Smooth muscle cell (in vitro differentiated cells): ENCODE measurements at regions not wholly inside any gene's neighbourhood (a gene's known extent, or its start where the extent isn't known, plus 50 kb on each side); places are given as distances from the start of the nearest gene placed in this dataset.
"Not testable (repeated sequence)": the region's sequence is repeated elsewhere in the genome, so short reads cannot be mapped to it uniquely, and the experiment has no call there.

ENCODE experiments used
- DNase-seq: peaks from one replicate; lab custom pipeline; 2025; ENCODE audit not compliant: unreplicated experiment; lab: John Stamatoyannopoulos, UW
- H2AFZ ChIP-seq: fragments of 200-600 bp; sonication (generic); 2 replicates; pipeline ENCODE4 v1.6.0; 2016; ENCODE audit warnings: antibody characterized with exemption, low read depth, mild to moderate bottlenecking
- H3F3A ChIP-seq: fragments of 200-600 bp; sonication (generic); 2 replicates; pipeline ENCODE4 v1.6.0; 2017; ENCODE audit warnings: antibody characterized with exemption, low read depth
- H3K27ac ChIP-seq: fragments of 200-600 bp; sonication (generic); 2 replicates; pipeline ENCODE4 v1.5.1; 2016; ENCODE audit warnings: low read depth, mild to moderate bottlenecking
- H3K27me3 ChIP-seq: fragments of 200-600 bp; sonication (generic); 2 replicates; pipeline ENCODE4 v1.6.1; 2016; ENCODE audit warnings: low read depth, mild to moderate bottlenecking
- H3K36me3 ChIP-seq: fragments of 200-600 bp; sonication (generic); 2 replicates; pipeline ENCODE4 v1.5.1; 2016; ENCODE audit warnings: low read depth
- H3K4me1 ChIP-seq: fragments of 200-600 bp; sonication (generic); 2 replicates; pipeline ENCODE4 v1.5.1; 2016; ENCODE audit warnings: low read depth
- H3K4me2 ChIP-seq: fragments of 200-600 bp; sonication (generic); 2 replicates; pipeline ENCODE4 v1.6.0; 2016; ENCODE audit warnings: mild to moderate bottlenecking
- H3K4me3 ChIP-seq: fragments of 200-600 bp; sonication (generic); 2 replicates; pipeline ENCODE4 v1.5.1; 2016; ENCODE audit warnings: mild to moderate bottlenecking
- H3K79me2 ChIP-seq: fragments of 200-600 bp; sonication (generic); 2 replicates; pipeline ENCODE4 v1.6.0; 2016; ENCODE audit warnings: low read depth, mild to moderate bottlenecking
- H3K9ac ChIP-seq: fragments of 200-600 bp; sonication (generic); 2 replicates; pipeline ENCODE4 v1.6.0; 2016; ENCODE audit warnings: low read depth
- H3K9me3 ChIP-seq: fragments of 200-600 bp; sonication (generic); replicated peaks from 2 replicates; pipeline ENCODE4 v1.5.1; 2016; ENCODE audit warnings: low read depth
- H4K20me1 ChIP-seq: fragments of 200-600 bp; sonication (generic); 2 replicates; pipeline ENCODE4 v1.6.0; 2016; ENCODE audit warnings: low read depth
- WGBS: methylation state at CpG from one replicate; pipeline ENCODE4 v1.1.7; 2016; ENCODE audit warnings: low lambda C conversion rate; 5-methylcytosine and 5-hydroxymethylcytosine counted together
- TF ChIP-seq, protein P1 (sequence below): fragments of 200-600 bp; sonication (generic); IDR thresholded peaks from 2 replicates; pipeline ENCODE4 v1.5.1; 2017; ENCODE audit warnings: borderline replicate concordance, mild to moderate bottlenecking, antibody characterized with exemption; ENCODE audit not compliant: insufficient read depth, poor library complexity, severe bottlenecking

DNA sequence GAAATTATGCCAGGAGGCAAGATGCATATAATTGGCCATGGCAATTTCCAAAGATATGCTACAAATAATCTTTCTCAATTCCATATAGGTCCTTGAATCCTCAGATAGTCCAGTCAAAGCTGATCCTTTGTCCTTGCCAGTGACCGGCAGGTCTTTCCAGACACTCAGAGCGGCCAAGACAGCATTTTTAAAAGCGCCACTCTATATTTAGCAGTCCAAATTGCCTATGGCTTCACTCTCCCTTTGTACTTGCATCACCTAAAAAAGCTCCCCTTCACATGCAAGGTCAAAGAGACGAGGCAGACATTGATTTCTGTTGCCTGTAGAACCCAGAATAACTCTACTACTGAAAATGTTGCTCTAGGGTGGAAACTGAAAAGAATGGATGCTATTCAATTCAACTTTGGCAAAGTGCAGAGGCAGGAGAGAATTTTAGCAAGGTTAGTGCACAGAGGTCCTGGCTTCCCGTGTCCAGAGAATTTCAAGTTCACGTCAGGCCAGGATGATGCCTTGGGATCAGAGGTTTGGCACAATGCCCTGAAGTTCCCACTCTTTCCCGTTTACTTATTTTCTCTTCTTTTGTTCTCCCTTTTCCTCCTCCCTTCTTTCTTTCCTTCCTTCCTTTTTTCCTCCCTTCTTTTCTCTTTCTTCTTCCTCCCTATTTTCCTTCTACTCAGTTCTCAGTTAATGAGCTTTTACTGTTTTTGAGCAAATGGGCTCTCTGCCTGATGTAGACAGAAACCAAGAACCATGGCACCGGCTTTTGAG lies 108.5 kb downstream of the KCNK1 start:
- 74% methylated on average over 8 of the region's 8 CpGs for WGBS

DNA sequence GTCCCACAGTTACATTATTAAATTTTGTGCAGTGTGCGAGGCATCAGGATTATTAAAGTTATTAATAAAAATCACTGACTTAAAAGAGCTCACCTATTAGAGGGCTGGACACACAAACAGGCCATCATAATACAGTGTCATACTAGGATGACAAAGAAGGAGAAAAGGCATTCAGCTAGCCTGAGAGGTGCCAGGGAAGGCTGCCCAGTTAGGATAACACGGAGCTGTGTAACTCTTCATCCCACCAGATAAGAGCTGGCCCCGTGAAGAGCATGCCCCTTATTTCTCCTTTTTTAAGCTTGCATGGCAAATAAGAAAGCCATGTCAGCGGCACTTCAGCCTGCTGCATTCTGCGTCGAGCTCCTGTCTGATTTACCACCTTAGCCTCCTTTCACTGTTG lies 109.5 kb downstream of the KCNK1 start:
- no peaks in the 10 kb centered on the region for H3K79me2 ChIP-seq
- no peak overlapping the region for H3K27ac ChIP-seq
- no peak overlapping the region for H3K4me3 ChIP-seq
- no peaks in the 10 kb centered on the region for H4K20me1 ChIP-seq
- WGBS = 91% methylated on average over 6 of the region's 6 CpGs
- H3K9me3 ChIP-seq = no peaks in the 10 kb centered on the region
- DNase-seq = no peak
- H3K36me3 ChIP-seq = no peaks in the 10 kb centered on the region
- H3K9ac ChIP-seq = no peak overlapping the region
- no peaks in the 10 kb centered on the region for H3F3A ChIP-seq
- H3K4me1 ChIP-seq = no peaks in the 10 kb centered on the region
- TF ChIP-seq, protein P1, sequence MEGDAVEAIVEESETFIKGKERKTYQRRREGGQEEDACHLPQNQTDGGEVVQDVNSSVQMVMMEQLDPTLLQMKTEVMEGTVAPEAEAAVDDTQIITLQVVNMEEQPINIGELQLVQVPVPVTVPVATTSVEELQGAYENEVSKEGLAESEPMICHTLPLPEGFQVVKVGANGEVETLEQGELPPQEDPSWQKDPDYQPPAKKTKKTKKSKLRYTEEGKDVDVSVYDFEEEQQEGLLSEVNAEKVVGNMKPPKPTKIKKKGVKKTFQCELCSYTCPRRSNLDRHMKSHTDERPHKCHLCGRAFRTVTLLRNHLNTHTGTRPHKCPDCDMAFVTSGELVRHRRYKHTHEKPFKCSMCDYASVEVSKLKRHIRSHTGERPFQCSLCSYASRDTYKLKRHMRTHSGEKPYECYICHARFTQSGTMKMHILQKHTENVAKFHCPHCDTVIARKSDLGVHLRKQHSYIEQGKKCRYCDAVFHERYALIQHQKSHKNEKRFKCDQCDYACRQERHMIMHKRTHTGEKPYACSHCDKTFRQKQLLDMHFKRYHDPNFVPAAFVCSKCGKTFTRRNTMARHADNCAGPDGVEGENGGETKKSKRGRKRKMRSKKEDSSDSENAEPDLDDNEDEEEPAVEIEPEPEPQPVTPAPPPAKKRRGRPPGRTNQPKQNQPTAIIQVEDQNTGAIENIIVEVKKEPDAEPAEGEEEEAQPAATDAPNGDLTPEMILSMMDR = no peak
- H3K27me3 ChIP-seq = no peaks in the 10 kb centered on the region
- H3K4me2 ChIP-seq = no peak overlapping the region
- no peak overlapping the region for H2AFZ ChIP-seq

More for the DNA sequence above, 108.5 kb downstream of the KCNK1 start:
- no peak overlapping the region for H3K4me2 ChIP-seq
- TF ChIP-seq, protein P1 = no peak
- H3F3A ChIP-seq = no peaks in the 10 kb centered on the region
- peak overlapping the region; percentile 65 for H2AFZ ChIP-seq
- H3K4me1 ChIP-seq = no peaks in the 10 kb centered on the region
- H3K36me3 ChIP-seq = no peaks in the 10 kb centered on the region
- H3K27me3 ChIP-seq = no peaks in the 10 kb centered on the region
- no peaks in the 10 kb centered on the region for H3K9me3 ChIP-seq
- no peak overlapping the region for H3K9ac ChIP-seq
- no peaks in the 10 kb centered on the region for H3K79me2 ChIP-seq
- H3K4me3 ChIP-seq = no peak overlapping the region
- H3K27ac ChIP-seq = no peak overlapping the region
- no peak for DNase-seq
- no peaks in the 10 kb centered on the region for H4K20me1 ChIP-seq

DNA sequence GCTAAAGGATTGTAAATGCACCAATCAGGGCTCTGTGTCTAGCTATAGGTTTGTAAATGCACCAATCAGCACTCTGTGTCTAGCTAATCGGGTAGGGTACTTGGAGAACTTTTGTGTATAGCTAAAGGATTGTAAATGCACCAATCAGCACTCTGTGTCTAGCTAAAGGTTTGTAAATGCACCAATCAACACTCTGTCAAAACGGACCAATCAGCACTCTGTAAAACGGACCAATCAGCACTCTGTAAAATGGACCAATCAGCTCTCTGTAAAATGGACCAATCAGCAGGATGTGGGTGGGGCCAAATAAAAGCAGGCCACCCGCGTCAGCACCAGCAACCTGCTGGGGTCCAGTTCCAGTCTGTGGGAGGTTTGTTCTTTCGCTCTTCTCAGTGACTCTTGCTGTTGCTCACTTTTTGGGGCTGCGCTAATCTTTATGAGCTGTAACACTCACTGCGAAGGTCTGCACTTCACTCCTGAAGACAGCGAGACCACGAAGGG lies 110.3 kb downstream of the KCNK1 start:
- not testable (repeated sequence) for H2AFZ ChIP-seq, H3K27ac ChIP-seq, H3K4me3 ChIP-seq, H3K4me2 ChIP-seq, H3K9me3 ChIP-seq, H3K79me2 ChIP-seq, DNase-seq, H3F3A ChIP-seq, H4K20me1 ChIP-seq, H3K4me1 ChIP-seq, H3K36me3 ChIP-seq, H3K27me3 ChIP-seq, H3K9ac ChIP-seq
- WGBS = 87% methylated on average over 10 of the region's 10 CpGs

DNA sequence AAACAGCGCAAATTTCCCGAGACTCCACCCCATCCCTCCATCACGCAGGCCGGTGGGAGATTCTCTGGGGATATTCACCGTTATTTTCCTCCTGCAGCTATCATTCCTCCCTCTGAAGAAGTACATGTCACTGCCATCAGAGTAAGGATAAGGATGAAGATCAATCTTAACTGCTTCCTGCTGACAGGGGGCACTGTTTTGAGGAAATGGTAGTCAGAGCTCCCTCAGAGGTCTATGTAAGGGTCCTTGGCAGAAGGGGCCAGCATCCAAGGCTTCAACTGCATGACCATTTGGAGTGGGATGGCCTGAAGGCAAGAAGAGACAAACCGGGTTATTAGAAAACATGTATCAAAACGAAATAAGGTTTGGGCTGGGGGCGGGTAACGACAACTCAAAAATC lies 111.5 kb downstream of the KCNK1 start:
- 89% methylated on average over 9 of the region's 9 CpGs for WGBS
- Histone ChIP-seq H4K20me1 (no peaks in the 10 kb centered on the region), H3K79me2 (no peaks in the 10 kb centered on the region), H3K9me3 (no peaks in the 10 kb centered on the region), H3K4me2 (no peak overlapping the region), H3K27me3 (no peaks in the 10 kb centered on the region), H2AFZ (no peak overlapping the region), H3K27ac (no peak overlapping the region), H3K4me1 (no peaks in the 10 kb centered on the region), H3K4me3 (no peak overlapping the region), H3K36me3 (no peaks in the 10 kb centered on the region), H3K9ac (no peak overlapping the region), H3F3A (no peaks in the 10 kb centered on the region)
- TF ChIP-seq, protein P1 = no peak
- DNase-seq = no peak
